Thoracic aorta (tissue), 2 donors: ENCODE measurements at regions not wholly inside any gene's neighbourhood (a gene's known extent, or its start where the extent isn't known, plus 50 kb on each side); places are given as distances from the start of the nearest gene placed in this dataset.

ENCODE experiments used
- ATAC-seq: fragments of 150-250 bp; one replicate; pipeline ENCODE4 v1.8.0; 2017; ENCODE audit warnings: low read depth; ENCODE audit not compliant: insufficient number of reproducible peaks, low FRiP score
- DNase-seq: peaks from one replicate; pipeline ENCODE4 v3.0.0-alpha.2; 2020; ENCODE audit warnings: low spot score
- H3K27ac ChIP-seq, 2 donors: fragments of 200-600 bp; sonication (generic); 1 replicate in 1 of 2; 2 replicates in 1 of 2; pipeline ENCODE4 v1.5.1; 2016; ENCODE audit warnings: mild to moderate bottlenecking in 2 of 2, moderate library complexity in 2 of 2
- H3K27me3 ChIP-seq: fragments of 200-600 bp; sonication (generic); replicated peaks from 2 replicates; pipeline ENCODE4 v1.6.0; 2016; ENCODE audit warnings: mild to moderate bottlenecking; ENCODE audit not compliant: insufficient read depth
- H3K36me3 ChIP-seq: fragments of 200-600 bp; sonication (generic); one replicate; pipeline ENCODE4 v1.5.1; 2016
- H3K4me1 ChIP-seq, 2 donors: fragments of 200-600 bp; sonication (generic); 1 replicate in 1 of 2; 2 replicates in 1 of 2; pipeline versions ENCODE4 v1.5.1 to v1.6.0; 2016; ENCODE audit warnings: low read depth in 2 of 2, mild to moderate bottlenecking in 1 of 2; ENCODE audit not compliant: control insufficient read depth in 1 of 2
- H3K4me3 ChIP-seq: fragments of 200-600 bp; sonication (generic); 2 replicates; pipeline ENCODE4 v1.5.1; 2016; ENCODE audit warnings: mild to moderate bottlenecking
- H3K9me3 ChIP-seq: fragments of 200-600 bp; sonication (generic); 2 replicates; pipeline ENCODE4 v1.5.1; 2016
- CTCF ChIP-seq: fragments of 200-600 bp; sonication (generic); IDR thresholded peaks from one replicate; pipeline ENCODE4 v1.5.1; 2019; ENCODE audit warnings: antibody characterized with exemption

GRCh38 chr10:88213065-88213605 lies 349.7 kb downstream of the PTEN start:
- Histone ChIP-seq H3K27ac (no peak overlapping the region), H3K4me3 (no peak overlapping the region), H3K36me3 (no peaks in the 10 kb centered on the region), H3K27me3 (no peaks in the 10 kb centered on the region), H3K9me3 (no peaks in the 10 kb centered on the region), H3K4me1 (no peaks in the 10 kb centered on the region)
- ATAC-seq (no peak), DNase-seq (no peak)
- no peak for TF ChIP-seq CTCF

GRCh38 chr10:88216976-88217375 lies 353.6 kb downstream of the PTEN start:
- no peaks in the 10 kb centered on the region for H3K36me3 ChIP-seq
- no peaks in the 10 kb centered on the region for H3K27me3 ChIP-seq
- no peaks in the 10 kb centered on the region for H3K4me1 ChIP-seq
- no peak for ATAC-seq
- H3K9me3 ChIP-seq = no peaks in the 10 kb centered on the region
- no peak for DNase-seq
- no peak overlapping the region for H3K27ac ChIP-seq
- H3K4me3 ChIP-seq = no peak overlapping the region
- no peak for TF ChIP-seq CTCF

- no peak for TF ChIP-seq CTCF
- H3K27me3 ChIP-seq = no peaks in the 10 kb centered on the region
- H3K4me3 ChIP-seq = no peak overlapping the region
- DNase-seq = no peak
- H3K36me3 ChIP-seq = no peaks in the 10 kb centered on the region
- H3K27ac ChIP-seq = no peak overlapping the region
- no peaks in the 10 kb centered on the region for H3K9me3 ChIP-seq
- H3K4me1 ChIP-seq = peaks cover 0 to 9% of the 10 kb centered on the region in 2 donors
- ATAC-seq = no peak
Observed at GRCh38 chr10:88218362-88218761, 354.9 kb downstream of the PTEN start.

GRCh38 chr10:88219753-88220152 lies 356.3 kb downstream of the PTEN start:
- peaks cover 0 to 13% of the 10 kb centered on the region in 2 donors for H3K4me1 ChIP-seq
- no peak overlapping the region for H3K4me3 ChIP-seq
- DNase-seq (no peak), ATAC-seq (no peak)
- H3K9me3 ChIP-seq = no peaks in the 10 kb centered on the region
- TF ChIP-seq CTCF = no peak
- H3K27ac ChIP-seq = no peak overlapping the region
- no peaks in the 10 kb centered on the region for H3K36me3 ChIP-seq
- no peaks in the 10 kb centered on the region for H3K27me3 ChIP-seq

GRCh38 chr10:88221010-88221973 lies 357.9 kb downstream of the PTEN start:
- no peaks in the 10 kb centered on the region for H3K9me3 ChIP-seq
- no peak for DNase-seq
- TF ChIP-seq CTCF = no peak
- no peaks in the 10 kb centered on the region for H3K36me3 ChIP-seq
- no peak for ATAC-seq
- no peaks in the 10 kb centered on the region for H3K27me3 ChIP-seq
- no peak overlapping the region for H3K4me3 ChIP-seq
- H3K27ac ChIP-seq = no peak overlapping the region
- H3K4me1 ChIP-seq = peaks cover 0 to 20% of the 10 kb centered on the region in 2 donors
